Cerebellar nuclear complex (tissue), 1 donor: ENCODE measurements at regions not wholly inside any gene's neighbourhood (a gene's known extent, or its start where the extent isn't known, plus 50 kb on each side); places are given as distances from the start of the nearest gene placed in this dataset.
"Not testable (repeated sequence)": the region's sequence is repeated elsewhere in the genome, so short reads cannot be mapped to it uniquely, and the experiment has no call there.

Experiments used
- DNase-seq, 2 experiments: peaks; one replicate each; lab custom pipeline; 2025; lab: John Stamatoyannopoulos, UW

GRCh38 chr6:137933696-137934095 lies 66.6 kb downstream of the TNFAIP3 start:
- no peak for DNase-seq

DNA sequence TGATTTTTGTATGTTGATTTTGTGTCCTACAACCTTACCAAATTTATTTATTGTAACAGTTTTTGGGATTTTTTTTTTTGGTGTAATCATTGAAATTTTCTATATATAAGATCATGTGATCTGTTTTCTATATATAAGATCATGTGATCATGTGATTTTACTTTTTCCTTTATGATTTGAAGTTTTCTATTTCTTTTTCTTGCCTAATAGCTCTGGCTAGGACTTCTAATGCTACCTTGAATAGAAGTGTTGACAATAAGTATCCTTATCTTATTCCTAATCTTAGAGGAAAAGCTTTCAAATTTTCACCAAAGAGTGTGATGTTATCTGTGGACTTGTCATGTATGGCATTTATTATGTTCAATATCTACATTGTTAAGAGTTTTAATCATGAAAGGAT lies 69.7 kb downstream of the TNFAIP3 start:
- no peak for DNase-seq

- DNase-seq = no peak
Observed at GRCh38 chr6:137937834-137938233, 70.8 kb downstream of the TNFAIP3 start.

DNA sequence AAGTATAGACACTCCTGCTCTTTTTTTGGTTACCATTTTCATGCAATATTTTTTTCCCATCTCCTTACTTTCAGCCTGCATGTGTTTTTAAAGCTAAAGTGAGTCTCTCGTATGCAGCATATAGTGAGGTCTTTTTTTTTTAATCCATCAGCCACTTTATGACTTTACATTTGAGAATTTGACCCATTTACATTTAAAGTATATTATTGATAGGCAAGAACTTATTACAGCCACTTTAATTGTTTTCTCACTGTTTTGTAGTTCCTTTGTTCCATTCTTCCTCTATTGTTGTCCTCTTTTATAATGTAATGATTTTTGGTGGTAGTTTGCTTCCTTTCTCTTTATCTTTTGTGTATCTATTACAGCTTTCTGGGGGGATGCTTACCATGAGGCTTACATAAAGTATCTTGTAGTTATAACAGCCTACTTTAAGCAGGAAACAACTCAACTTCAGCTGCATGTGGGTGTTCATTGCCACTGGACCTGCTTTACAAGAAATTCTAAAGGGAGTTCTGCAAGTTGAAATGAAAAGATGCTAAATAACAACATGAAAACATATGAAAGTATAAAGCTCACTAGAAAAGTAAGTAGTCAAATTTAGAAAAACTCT lies 71.8 kb downstream of the TNFAIP3 start:
- no peak for DNase-seq

DNA sequence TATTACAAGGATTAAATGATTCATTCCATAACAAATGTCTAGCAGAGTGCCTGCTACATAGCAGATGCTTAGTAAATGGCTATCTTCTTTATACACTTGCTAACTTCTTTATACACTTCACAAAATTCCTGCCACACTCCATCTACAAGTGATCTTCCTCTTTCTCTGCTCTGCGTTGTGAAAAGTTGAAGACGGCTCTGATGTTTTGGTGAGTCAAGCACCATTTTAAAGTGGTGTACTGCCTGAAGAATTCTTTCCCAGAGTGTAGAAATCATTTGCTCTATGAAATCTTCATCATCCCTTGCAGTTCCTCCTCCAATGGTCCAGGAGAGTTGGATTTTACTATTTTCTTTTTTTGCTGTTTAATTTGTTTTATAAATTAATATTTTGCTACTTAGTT lies 74.9 kb downstream of the TNFAIP3 start:
- no peak for DNase-seq

DNA sequence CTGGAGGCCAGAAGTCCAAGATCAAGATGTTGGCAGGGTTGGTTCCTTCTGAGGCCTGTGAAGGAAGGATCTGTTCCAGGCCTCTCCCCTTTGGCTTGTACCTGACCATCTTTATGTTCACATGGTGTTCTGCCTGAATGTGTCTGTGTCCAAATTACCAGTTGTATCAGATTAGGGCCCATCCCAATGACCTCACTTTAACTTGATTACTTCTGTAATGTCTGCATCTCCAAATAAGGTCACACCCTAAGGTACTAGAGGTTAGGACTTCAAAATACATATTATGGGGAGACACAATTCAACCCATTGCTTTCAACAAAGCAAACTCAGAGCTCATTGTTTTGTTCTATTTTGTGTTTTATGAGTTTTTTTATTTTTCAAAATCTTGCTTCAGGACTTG lies 75.7 kb downstream of the TNFAIP3 start:
- DNase-seq = no peak

DNA sequence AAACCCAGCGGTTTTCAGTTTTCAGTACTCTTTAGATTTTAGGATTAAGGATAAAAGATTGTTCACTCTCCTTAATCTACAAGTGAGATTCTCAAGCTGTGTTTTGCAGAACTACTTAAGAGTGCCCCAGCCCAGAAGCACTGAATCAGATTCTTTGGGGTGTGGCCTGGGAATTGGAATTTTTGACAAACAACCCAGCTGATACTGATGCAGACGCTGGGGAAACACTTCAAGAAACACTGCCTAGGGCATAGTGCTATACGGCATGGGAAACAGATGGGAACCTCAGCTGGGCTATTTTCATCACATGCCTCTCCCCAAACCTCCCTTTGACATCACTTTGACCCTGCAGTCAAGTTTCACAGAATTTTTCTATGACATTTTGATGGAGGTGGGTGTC lies 77.3 kb downstream of the TNFAIP3 start:
- not testable (repeated sequence) for DNase-seq

DNA sequence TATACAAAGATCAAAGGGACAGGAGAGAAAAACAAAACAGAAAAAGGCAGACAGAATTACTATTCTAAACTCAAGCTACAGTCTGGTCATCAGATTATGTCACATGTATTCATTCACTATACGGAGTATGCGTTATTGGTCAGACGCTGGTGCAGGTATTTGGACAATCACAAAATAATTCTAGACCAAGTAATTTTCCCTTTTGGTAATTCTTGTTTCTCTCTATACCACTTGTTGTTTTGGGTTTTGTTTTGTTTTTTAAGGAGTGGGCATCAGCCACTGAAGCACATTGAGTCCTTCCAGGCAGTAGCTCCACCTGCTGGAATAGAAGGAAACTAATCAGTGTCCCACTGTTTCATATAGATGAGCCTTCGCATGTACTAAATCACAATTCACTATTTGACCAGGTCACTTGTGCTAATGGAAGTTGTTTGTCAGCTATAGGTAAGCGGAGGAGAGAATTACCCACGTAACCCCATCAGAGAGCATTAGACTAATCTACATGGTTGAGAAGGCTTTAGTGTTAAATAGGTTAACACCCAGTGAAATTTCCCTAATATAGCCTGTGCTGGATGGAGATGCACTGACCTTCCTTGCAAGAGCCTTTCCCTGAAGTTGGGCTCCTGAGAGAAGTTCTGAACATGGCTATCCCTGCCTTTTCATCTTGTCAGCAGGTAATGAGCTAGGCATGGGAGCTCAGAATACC lies 77.9 kb downstream of the TNFAIP3 start:
- no peak for DNase-seq

DNA sequence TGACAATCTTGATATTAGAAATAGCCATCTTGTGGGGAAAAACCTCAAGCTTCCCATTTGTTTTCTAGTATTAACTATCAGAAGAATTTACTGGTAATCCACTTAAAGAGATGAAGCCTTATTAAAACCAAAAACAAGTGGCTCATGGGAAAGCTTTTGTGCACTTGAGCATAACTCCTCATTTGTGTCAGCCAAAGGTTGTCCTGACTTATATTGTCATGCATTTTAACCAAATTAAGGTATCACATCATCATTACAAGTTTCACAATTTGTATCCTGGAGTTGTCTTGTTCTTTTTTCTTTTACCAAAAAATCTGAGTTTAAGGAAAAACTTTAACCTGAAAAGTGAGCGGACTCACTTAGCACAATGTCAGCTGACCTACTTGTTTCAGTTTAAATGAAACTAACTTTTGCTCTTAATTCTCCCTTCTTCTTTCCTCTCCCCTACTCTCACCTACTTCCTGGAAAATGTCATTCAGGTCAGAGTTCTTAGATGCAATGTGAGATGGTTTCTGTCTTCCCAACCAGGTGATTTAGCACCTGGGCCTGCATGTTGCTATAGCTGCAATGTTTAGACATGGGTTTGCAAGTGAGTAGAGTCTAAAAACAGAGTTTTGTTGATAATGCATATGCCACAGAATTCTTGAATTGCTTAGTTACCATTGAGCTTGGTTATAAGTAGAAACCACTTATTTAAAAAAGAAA lies 82.8 kb downstream of the TNFAIP3 start:
- DNase-seq = no peak

GRCh38 chr6:137950581-137950980 lies 83.5 kb downstream of the TNFAIP3 start:
- DNase-seq = no peak

DNA sequence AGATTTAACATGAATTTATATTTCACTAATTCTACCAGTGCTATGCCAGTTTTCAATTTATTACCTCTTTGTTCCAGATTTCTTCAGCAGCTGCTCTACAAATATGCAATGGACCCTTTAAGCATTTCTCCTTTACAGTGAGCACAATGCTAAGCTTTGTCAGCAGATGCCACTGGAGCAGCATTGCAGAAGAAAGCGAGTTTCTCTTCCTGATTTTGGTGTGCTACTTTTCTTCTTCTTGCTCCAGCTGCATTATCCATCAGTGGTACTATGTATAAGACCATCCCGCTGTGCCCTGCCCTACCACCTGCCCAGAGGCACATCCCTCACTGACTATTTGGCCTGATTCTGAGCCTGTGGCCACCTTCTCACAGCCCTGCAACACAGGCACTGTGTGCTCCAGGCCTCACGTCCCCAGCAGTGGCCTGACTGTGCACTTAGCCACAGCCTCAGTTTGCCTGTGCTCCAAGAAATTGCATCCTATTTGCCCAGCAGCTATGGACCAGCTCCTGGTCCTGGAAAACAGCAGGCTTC lies 84.1 kb downstream of the TNFAIP3 start:
- DNase-seq = no peak

DNA sequence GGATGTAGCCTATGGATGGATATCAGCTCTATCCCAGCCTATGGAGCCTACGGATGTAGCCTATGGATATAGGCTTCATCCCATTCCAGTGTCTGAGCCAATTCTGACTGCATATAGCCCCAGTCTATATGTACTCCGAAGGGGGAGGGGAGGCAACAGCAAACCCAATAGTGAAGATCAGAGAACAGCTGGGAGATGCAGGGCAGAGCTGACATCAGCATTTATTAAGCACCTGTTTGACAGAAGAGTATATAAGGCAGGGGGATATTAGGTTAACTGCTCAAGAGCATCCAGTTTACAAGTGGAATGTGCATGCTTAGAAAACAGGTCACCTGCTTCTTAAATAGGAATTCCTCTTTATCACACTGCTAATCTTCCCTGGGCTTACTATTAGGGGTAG lies 85.2 kb downstream of the TNFAIP3 start:
- DNase-seq = no peak

DNA sequence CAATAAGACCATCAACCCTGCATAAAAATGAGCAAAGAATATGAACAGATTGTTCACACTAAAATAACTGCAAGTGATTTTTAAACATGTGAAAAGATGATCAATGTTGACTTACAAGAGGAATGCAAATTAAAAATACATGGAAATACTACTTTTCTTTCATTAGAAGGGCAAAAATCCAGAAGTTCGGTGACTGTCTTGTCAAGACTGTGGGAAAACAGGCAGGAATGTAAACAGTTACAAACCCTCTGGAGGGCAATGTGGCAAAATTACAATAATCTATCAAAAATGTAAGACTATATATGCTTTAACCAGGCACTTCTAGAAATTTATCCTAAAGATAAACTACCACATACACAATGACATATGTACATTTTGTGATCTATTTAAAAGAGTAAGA lies 86.7 kb downstream of the TNFAIP3 start:
- no peak for DNase-seq

DNA sequence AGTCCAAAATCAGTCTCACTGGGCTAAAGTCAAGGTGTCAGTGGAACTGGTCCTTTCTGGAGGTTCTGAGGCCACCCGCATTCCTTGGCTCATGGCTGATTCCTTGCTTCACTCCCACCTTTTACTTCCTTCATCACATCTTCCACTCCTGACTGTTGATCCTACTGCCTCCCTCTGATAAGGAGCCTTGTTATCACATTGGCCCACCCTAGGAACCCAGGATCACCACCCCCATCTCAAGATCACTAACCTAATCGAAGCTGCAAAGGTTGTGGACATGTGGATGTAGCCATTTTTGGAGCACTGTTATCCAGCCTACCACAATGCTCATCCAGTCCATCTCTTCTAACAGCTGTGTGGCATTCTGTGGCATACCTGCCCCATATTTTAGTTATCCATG lies 87.2 kb downstream of the TNFAIP3 start:
- DNase-seq = no peak

DNA sequence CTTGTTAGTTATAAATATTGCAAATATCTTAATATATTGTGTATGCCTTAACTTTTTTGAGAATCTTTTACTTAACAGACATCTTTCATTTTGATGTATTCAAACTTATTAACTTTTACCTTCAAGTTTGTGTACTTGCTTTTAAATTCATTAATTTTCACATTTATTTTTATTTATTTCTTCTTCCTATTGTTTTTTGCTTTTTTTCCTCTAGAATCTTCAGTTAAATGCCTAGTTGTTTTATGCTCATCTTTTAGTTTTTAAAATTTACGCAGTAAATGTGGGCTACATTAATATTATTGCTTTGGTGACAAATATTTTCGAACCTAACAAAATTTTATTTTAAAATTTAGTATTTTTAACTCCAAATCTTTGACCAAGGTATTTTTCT lies 89.0 kb downstream of the TNFAIP3 start:
- DNase-seq = no peak

DNA sequence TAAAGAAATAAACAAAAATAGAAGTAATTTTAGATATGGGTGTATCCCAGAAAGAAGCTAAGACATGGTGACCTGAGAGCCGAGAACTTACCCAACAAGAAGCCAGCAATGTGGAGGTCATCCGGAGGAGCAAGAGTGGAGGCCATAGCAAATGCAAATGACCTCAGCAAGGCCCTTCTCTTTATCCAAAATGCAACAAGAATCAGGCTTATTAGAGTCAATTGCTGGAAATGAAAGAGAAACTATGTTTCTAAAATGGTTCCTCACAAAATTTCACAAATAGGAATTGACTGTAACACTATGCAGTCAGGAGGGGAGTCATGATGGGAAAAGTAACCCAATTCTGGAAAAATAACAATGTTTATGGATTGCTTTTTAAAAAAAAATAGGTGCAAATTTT lies 90.4 kb downstream of the TNFAIP3 start:
- DNase-seq = no peak

DNA sequence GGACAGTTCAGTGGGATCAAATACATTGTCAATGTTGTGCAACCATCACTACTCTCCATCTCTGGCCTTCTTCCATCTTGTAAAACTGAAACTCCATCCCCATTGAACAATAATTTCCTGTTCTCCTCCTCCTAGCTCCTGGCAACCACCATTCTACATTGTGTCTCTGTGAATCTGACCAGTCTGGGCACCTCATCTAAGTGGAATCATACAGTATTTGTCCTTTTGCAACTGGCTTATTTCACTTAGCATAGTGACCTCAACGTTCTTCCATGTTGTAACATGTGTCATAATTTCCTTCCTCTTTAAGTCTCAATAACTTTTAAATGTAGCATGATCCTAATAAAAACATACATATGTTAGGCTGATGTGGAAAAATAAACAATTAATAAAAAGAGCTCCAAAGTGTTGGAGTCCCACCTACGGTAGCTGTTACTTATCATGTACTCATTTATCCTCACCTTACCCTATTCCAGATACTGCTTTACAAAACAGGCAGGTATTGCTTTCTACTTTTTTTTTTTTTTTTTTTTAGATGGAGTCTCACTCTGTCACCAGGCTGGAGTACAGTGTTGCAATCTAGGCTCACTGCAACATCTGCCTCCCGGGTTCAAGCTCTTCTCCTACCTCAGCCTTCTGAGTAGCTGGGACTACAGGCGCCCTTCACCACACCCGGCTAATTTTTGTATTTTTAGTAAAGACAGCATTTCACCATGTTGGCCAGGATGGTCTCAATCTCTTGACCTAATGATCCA lies 91.9 kb downstream of the TNFAIP3 start:
- no peak for DNase-seq

- DNase-seq = no peak
Observed at GRCh38 chr6:137962725-137963124, 95.7 kb downstream of the TNFAIP3 start.

- DNase-seq = no peak
Observed at GRCh38 chr6:137964876-137965275, 97.8 kb downstream of the TNFAIP3 start.

DNA sequence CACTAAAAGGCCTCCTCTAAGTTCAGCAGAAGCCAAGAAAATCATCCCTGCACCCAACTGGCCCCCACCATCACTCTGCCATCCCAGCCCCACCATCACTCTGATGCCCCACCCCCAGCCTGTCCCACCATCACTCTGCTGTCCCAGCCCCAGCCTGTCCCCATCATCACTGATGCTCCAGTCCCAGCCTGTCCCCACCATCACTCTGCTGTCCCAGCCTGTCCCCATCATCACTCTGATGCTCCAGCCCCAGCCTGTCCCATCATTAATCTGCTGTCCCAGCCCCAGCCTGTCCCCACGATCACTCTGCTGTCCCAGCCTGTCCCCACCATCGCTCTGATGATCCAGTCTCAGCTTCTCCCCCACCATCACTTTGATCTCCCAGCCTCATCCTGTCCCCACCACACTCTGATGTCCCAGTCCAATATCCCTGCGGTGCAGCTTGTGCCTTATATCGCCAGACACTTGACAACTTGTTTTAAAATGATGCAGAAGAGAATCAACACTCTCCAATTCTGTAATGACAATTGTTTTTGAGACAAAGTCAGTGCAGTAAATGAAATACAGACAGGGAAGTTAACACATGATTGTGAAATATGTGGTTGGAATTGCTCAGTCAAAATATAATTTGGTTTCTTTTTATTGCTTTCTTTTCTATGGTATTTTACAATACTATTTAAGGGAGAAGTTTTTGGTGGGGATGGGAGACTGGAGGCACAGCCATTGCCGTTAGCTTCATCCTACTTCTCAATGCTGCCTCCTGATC lies 100.8 kb downstream of the TNFAIP3 start:
- DNase-seq = no peak

DNA sequence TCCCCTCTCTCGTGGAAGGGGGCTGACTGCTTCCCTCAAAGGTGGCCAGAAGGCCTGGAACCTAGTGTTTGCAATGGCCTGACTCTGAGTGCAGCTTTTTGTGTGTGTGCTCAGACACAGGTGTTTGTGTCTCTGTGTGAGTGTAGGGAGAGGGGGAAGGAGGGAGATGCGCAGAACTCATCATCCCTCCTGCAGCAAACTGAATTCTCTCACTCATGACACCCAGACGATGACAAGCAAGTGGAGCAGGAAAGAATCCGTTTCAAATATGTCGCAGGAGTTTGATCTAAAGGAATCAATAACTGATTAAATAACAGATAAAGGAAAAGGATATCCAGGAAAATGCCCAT lies 101.4 kb downstream of the TNFAIP3 start:
- DNase-seq = no peak

- no peak for DNase-seq
Observed at GRCh38 chr6:137968901-137969300, 101.8 kb downstream of the TNFAIP3 start.
